Fibroblast of lung (primary cell): ENCODE measurements at regions not wholly inside any gene's neighbourhood (a gene's known extent, or its start where the extent isn't known, plus 50 kb on each side); places are given as distances from the start of the nearest gene placed in this dataset.

Source experiments
- DNase-seq, 2 donors: peaks; one replicate each; pipeline versions ENCODE4 v3.0.0 to v3.0.0-alpha.2; 2010; ENCODE audit warnings: low read depth in 2 of 2
- H2AFZ ChIP-seq: 2 replicates; pipeline ENCODE4 v1.5.1; 2012; ENCODE audit warnings: low read length, control low read depth, inconsistent platforms
- H3K27ac ChIP-seq: 2 replicates; pipeline ENCODE4 v1.5.1; 2011; ENCODE audit warnings: low read length, control low read depth; ENCODE audit not compliant: insufficient read depth
- H3K27me3 ChIP-seq: 2 replicates; pipeline ENCODE4 v1.5.1; 2011; ENCODE audit warnings: mild to moderate bottlenecking, low read length; ENCODE audit not compliant: control insufficient read depth, insufficient read depth
- H3K36me3 ChIP-seq: 2 replicates; pipeline ENCODE4 v1.5.1; 2011; ENCODE audit warnings: low read length; ENCODE audit not compliant: control insufficient read depth, insufficient read depth
- H3K4me1 ChIP-seq: 2 replicates; pipeline ENCODE4 v1.5.1; 2011; ENCODE audit warnings: low read length; ENCODE audit not compliant: control insufficient read depth, insufficient read depth; ENCODE audit errors: extremely low read depth
- H3K4me2 ChIP-seq: 2 replicates; pipeline ENCODE4 v1.5.1; 2011; ENCODE audit warnings: low read length, control low read depth; ENCODE audit not compliant: insufficient read depth; ENCODE audit errors: extremely low read depth
- H3K4me3 ChIP-seq, 4 experiments: fragments of 200-600 bp in 1 of 4; sonication (generic) in 1 of 4; replicated peaks in 1 of 4; 2 replicates each; pipeline ENCODE4 v1.5.1; 2011 to 2016; ENCODE audit warnings: low read length in 4 of 4, low read depth in 3 of 4, mild to moderate bottlenecking in 3 of 4, control low read depth in 2 of 4, inconsistent platforms in 1 of 4, mixed read lengths in 1 of 4; ENCODE audit not compliant: insufficient read depth in 1 of 4; ENCODE audit errors: control extremely low read depth in 1 of 4
- H3K79me2 ChIP-seq: 2 replicates; pipeline ENCODE4 v1.5.1; 2012; ENCODE audit warnings: mild to moderate bottlenecking, low read length, inconsistent platforms; ENCODE audit not compliant: control insufficient read depth, insufficient read depth
- H3K9ac ChIP-seq: 2 replicates; pipeline ENCODE4 v1.5.1; 2011; ENCODE audit warnings: mild to moderate bottlenecking, low read length, control low read depth; ENCODE audit not compliant: insufficient read depth
- H3K9me3 ChIP-seq: 2 replicates; pipeline ENCODE4 v1.5.1; 2012; ENCODE audit warnings: low read depth, low read length; ENCODE audit not compliant: control insufficient read depth, insufficient read depth
- H4K20me1 ChIP-seq: 2 replicates; pipeline ENCODE4 v1.5.1; 2011; ENCODE audit warnings: low read length; ENCODE audit not compliant: control insufficient read depth, insufficient read depth; ENCODE audit errors: extremely low read depth
- CTCF ChIP-seq, 2 donors: IDR thresholded peaks in 1 of 2; conservative IDR thresholded peaks in 1 of 2; 1 replicate in 1 of 2; 2 replicates in 1 of 2; pipeline ENCODE4 v1.5.1; 2011 to 2012; ENCODE audit warnings: low read length in 2 of 2, control low read depth in 1 of 2, inconsistent platforms in 1 of 2, low read depth in 1 of 2, mild to moderate bottlenecking in 1 of 2
- EZH2 ChIP-seq: IDR thresholded peaks from 2 replicates; pipeline ENCODE4 v1.5.1; 2012; ENCODE audit warnings: low read length, control low read depth, mild to moderate bottlenecking; ENCODE audit errors: missing control alignments

GRCh38 chr7:145265180-145265579, 429.3 kb upstream of the TPK1 start:
- Histone ChIP-seq H3K4me1 (no peaks in the 10 kb centered on the region), H3K27me3 (no peaks in the 10 kb centered on the region), H3K36me3 (no peaks in the 10 kb centered on the region), H3K9ac (no peak overlapping the region), H3K9me3 (no peaks in the 10 kb centered on the region), H3K4me2 (no peak overlapping the region), H2AFZ (no peak overlapping the region), H4K20me1 (no peaks in the 10 kb centered on the region), H3K4me3 (no peak overlapping the region), H3K27ac (no peak overlapping the region), H3K79me2 (no peaks in the 10 kb centered on the region)
- peak in 1 of 2 donors; percentile 3 for DNase-seq
- TF ChIP-seq CTCF (conservative IDR thresholded peaks at IDR 0.05 in 1 of 2, IDR thresholded peaks at IDR 0.05 in 1 of 2; ENCODE audit: low read depth in 1 of 2, low read length in 2 of 2): no peak
- no peak for TF ChIP-seq EZH2

GRCh38 chr7:145263886-145264285, 428.0 kb upstream of the TPK1 start:
- no peaks in the 10 kb centered on the region for H3K9me3 ChIP-seq
- no peak overlapping the region for H3K9ac ChIP-seq
- DNase-seq: no peak
- no peaks in the 10 kb centered on the region for H3K36me3 ChIP-seq
- H2AFZ ChIP-seq: no peak overlapping the region
- no peak overlapping the region for H3K4me3 ChIP-seq
- TF ChIP-seq CTCF (conservative IDR thresholded peaks at IDR 0.05 in 1 of 2, IDR thresholded peaks at IDR 0.05 in 1 of 2; ENCODE audit: low read depth in 1 of 2, low read length in 2 of 2) (no peak), EZH2 (no peak)
- H3K4me1 ChIP-seq: no peaks in the 10 kb centered on the region
- no peaks in the 10 kb centered on the region for H4K20me1 ChIP-seq
- H3K27ac ChIP-seq: no peak overlapping the region
- no peak overlapping the region for H3K4me2 ChIP-seq
- no peaks in the 10 kb centered on the region for H3K27me3 ChIP-seq
- H3K79me2 ChIP-seq: no peaks in the 10 kb centered on the region

- Histone ChIP-seq H3K4me1 (no peaks in the 10 kb centered on the region), H3K79me2 (no peaks in the 10 kb centered on the region), H3K36me3 (no peaks in the 10 kb centered on the region), H3K9ac (no peak overlapping the region), H3K27me3 (no peaks in the 10 kb centered on the region), H3K27ac (no peak overlapping the region), H3K4me2 (no peak overlapping the region), H3K9me3 (no peaks in the 10 kb centered on the region), H4K20me1 (no peaks in the 10 kb centered on the region), H2AFZ (no peak overlapping the region), H3K4me3 (no peak overlapping the region)
- TF ChIP-seq EZH2 (no peak), CTCF (conservative IDR thresholded peaks at IDR 0.05 in 1 of 2, IDR thresholded peaks at IDR 0.05 in 1 of 2; ENCODE audit: low read depth in 1 of 2, low read length in 2 of 2) (no peak)
- DNase-seq: peak in 1 of 2 donors; percentile 57
Measured at GRCh38 chr7:145252031-145252430, 416.2 kb upstream of the TPK1 start.
